IPS-NIHi11 (cell line): ENCODE measurements at regions not wholly inside any gene's neighbourhood (a gene's known extent, or its start where the extent isn't known, plus 50 kb on each side); places are given as distances from the start of the nearest gene placed in this dataset.

Experiments
- DNase-seq: peaks from one replicate; pipeline ENCODE4 v3.0.0; 2012; ENCODE audit warnings: mixed read lengths, low spot score

GRCh38 chr7:118573085-118573484 is 348.6 kb downstream of the ANKRD7 start:
- no peak for DNase-seq

GRCh38 chr7:118575393-118575948 is 351.0 kb downstream of the ANKRD7 start:
- DNase-seq = no peak

GRCh38 chr7:118580743-118581382 is 356.4 kb downstream of the ANKRD7 start:
- no peak for DNase-seq

DNA sequence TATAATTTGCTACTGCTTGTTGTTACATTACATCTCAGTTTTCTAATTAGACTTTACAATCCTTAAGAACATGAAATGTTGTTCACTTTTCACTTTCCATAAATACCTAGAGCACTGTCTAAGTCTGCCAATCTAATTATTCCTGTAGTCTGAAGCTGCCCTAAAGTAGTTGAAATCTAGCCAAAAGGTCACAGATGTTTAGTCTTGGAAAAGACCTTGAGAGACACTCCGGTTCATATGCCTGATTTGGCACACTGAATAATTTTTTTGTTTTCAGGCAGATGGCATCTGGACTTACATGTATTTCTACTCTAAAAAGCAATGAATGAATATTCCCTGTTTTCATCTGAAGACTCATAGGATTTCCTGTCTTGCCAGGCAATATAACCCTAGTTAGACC is 359.1 kb downstream of the ANKRD7 start:
- no peak for DNase-seq

- DNase-seq = no peak
These were observed 361.7 kb downstream of the ANKRD7 start for GRCh38 chr7:118586248-118586647.

GRCh38 chr7:118590107-118590506 is 365.6 kb downstream of the ANKRD7 start:
- no peak for DNase-seq

GRCh38 chr7:118602090-118602489 is 377.6 kb downstream of the ANKRD7 start:
- DNase-seq = no peak

DNA sequence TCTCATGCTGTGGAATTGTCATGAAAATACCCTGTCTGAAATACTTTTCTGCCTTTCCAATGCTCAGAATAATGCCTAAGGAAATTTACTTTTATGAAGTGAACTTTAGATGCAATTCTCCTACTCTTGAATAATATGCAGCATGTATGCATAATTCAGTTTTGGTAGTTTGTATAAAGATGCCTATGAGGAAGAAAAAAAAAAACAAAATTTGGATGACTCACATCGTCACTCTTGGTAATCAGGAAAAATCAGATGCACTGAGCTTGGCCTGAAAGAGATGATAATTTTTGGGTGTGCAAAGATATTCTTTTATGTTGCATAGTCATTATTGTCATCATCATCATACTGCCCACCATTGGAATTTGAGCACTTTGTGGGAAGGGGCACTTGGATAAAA is 382.1 kb downstream of the ANKRD7 start:
- DNase-seq = no peak

GRCh38 chr7:118609207-118609606 is 384.7 kb downstream of the ANKRD7 start:
- DNase-seq = no peak

- no peak for DNase-seq
These were observed 391.2 kb downstream of the ANKRD7 start for GRCh38 chr7:118615681-118616080.

DNA sequence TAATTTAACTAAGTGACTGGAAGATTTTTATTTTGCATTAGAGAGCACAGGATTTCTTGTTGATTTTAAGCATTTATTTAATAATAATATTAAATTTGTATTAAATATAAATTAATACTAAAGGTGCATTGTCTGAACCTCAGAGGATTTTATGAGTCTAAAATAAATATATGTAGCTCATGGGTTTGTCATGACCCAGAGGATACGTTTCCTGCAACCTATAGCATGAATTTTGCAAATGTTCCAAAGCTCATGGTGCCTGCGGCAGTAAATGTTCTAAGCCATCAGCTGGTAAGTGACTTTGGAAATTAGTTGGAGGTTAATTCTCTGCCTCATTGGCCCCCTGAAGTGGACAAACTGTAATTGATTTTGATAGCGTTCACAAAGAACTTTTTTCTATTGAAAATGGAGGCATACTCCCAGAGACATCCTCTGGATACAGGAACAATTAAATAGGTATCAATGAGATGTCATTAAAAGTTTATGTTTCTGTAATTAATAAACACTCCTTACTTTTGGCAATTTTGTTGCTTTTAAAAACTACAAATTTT is 397.4 kb downstream of the ANKRD7 start:
- no peak for DNase-seq

GRCh38 chr7:118626739-118627138 is 402.2 kb downstream of the ANKRD7 start:
- DNase-seq = no peak

- DNase-seq = no peak
These were observed 403.0 kb downstream of the ANKRD7 start for GRCh38 chr7:118627467-118627866.

DNA sequence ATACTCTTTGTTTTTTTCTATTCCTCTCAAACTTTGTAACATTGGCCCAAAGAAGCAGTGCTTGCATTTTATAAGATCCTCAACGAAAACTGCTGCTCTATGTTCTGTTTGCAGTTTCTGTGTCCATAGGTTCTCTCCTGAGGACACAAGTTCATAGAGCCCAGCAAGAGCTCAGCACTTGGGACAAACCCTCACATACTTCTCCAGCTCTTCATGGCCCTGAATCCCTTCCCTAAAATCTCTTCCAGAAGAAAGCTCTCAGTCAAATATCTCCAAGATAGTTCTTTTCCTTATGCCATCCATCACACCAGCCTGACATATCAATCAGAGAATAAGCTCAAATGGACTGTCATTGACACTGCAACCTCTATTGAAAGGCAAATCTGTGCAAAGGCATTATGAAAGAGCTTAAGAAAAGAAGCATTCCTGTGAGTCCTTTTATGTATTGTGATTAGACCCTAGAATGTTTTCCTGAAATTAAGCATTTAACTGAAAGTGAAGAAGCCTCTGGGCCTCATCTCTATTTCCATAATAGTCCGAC is 405.5 kb downstream of the ANKRD7 start:
- DNase-seq = no peak

DNA sequence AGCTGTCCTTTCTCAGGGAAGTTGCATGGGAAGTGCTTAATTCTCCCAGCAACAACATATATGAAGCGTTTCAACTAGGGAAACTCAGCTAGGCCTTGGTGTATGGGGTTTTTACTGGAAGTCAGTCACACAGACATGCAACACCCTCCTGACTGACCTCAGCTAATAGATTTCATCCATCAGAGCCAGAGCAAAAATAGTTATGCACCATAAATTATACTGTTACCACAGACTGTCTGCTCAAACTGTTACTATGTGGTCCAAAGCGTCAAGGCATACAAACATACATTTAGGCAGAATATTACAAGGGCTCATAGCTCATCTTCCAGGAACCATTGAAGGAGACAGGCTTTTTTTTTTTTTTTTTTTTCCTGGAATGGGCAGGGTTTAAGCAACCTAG is 417.9 kb downstream of the ANKRD7 start:
- no peak for DNase-seq

DNA sequence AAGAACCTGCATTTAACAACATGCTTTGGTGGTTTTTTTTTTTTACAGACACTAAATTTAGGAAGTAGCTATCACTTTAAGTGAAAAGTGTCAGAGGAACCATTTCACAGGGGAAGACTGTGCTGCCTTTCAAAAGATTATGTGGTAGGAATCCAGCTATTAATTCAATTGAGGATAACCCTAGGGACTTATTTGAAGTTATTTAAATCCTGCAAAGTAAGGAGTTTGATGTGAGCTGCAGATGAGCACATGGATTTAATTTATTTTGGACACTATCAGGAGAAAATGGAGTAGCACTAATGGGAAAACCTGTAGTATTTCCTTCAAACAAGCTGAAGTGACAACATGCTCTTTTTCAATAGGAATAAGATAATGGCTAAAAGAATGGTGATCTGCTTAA is 419.8 kb downstream of the ANKRD7 start:
- no peak for DNase-seq

DNA sequence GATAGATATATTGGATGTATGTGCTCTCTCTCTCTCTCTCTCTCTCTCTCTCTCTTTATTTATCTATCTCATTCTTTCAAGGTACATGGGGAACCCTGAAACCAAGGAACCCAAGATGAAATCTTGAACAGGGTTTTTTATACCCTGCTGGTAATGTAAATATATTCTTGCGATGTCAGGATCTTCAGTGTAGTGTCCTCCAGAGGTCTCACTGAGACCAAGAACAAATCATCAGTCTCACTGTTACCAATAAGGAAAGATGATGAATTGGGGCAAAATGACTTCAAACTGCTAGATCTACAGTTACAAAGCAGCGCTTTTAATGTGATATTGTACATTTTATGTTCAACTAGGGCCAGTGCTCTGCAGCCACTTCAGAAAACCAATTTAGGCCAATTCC is 423.5 kb downstream of the ANKRD7 start:
- DNase-seq = no peak

GRCh38 chr7:118657391-118658005 is 433.0 kb downstream of the ANKRD7 start:
- DNase-seq = no peak

DNA sequence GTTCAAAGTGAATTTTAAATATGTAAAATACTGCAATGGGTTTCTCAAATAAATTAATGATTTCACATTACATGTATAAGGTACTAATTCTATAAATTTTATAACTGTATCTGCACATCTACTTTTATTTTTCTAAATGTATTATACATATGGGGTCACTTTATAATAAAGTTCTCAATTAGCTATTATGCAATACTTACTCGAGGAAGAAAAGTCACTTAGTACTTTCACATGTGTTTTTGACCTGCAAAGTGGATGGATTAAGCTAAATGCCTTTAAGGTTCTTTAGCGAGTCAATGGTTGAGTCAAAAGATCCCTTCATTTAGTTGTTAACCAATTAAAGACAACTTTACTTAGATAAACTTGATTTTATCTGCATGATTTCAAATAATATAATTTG is 437.8 kb downstream of the ANKRD7 start:
- no peak for DNase-seq

GRCh38 chr7:118664498-118664897 is 440.0 kb downstream of the ANKRD7 start:
- DNase-seq = no peak

- no peak for DNase-seq
These were observed 446.6 kb downstream of the ANKRD7 start for GRCh38 chr7:118671149-118671548.

DNA sequence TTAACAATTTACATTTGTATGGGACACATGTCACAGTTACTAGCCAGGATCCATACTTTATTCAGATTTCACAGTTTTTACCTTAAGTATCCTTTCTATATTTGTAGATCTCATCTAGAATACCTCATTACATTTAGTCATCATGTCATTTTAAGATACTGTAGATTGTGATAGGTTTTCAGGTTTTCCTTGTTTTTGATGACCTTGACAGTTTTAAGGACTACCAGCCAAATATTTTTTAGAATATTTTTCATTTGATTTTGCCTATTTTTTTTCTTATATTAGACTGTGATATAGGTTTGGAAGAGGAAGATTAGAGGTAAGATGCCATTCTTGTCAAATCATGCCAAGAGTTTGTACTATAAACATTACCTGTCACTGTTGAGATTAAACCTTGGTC is 460.3 kb downstream of the ANKRD7 start:
- DNase-seq = no peak

- DNase-seq = no peak
These were observed 464.9 kb downstream of the ANKRD7 start for GRCh38 chr7:118689403-118689802.
